Right atrium auricular region (tissue), 2 donors: ENCODE measurements at regions not wholly inside any gene's neighbourhood (a gene's known extent, or its start where the extent isn't known, plus 50 kb on each side); places are given as distances from the start of the nearest gene placed in this dataset.
"Not testable (repeated sequence)": the region's sequence is repeated elsewhere in the genome, so short reads cannot be mapped to it uniquely, and the experiment has no call there.

Experiments
- DNase-seq: peaks from one replicate; pipeline ENCODE4 v3.0.0-alpha.2; 2019; ENCODE audit warnings: low spot score
- H3K27ac ChIP-seq, 2 donors: fragments of 200-600 bp; sonication (generic); 1 replicate in 1 of 2; 2 replicates in 1 of 2; pipeline ENCODE4 v1.5.1; 2016 to 2019
- H3K27me3 ChIP-seq, 2 donors: fragments of 200-600 bp; sonication (generic); one replicate each; pipeline versions ENCODE4 v1.5.1 to v1.6.0; 2017 to 2019
- H3K36me3 ChIP-seq: fragments of 200-600 bp; sonication (generic); one replicate; pipeline ENCODE4 v1.5.1; 2016
- H3K4me1 ChIP-seq, 2 donors: fragments of 200-600 bp; sonication (generic); one replicate each; pipeline versions ENCODE4 v1.5.1 to v1.6.0; 2017 to 2019
- H3K4me3 ChIP-seq, 2 donors: fragments of 200-600 bp; sonication (generic); 1 replicate in 1 of 2; 2 replicates in 1 of 2; pipeline ENCODE4 v1.5.1; 2017 to 2019; ENCODE audit warnings: mild to moderate bottlenecking in 1 of 2, moderate library complexity in 1 of 2
- H3K9me3 ChIP-seq, 2 donors: fragments of 200-600 bp; sonication (generic); one replicate each; pipeline ENCODE4 v1.5.1; 2019
- TF ChIP-seq, protein P1 (sequence below), 2 donors: fragments of 200-600 bp; sonication (generic); IDR thresholded peaks; one replicate each; pipeline ENCODE4 v1.5.1; 2019; ENCODE audit warnings: antibody characterized with exemption in 2 of 2

DNA sequence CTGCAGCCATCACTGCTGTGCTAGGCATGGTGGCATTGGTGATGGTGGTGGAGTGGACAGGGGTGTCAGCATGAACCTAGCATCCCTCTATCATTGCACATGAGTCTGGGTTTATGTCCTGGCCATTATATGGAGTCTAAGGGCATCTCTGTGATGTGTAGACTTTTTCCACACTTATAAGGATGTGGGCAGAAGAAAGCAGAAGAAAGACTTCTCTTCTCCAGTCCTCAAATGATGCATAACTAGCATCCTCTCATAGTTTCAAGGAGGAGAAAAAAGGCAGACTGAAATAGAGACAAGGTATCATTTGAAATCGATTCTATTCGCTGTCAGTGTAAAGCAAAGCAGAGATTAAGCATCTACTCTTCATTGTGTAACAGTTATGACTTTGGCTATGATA, 140.0 kb upstream of the ATXN1 start:
- Histone ChIP-seq H3K9me3 (no peaks in the 10 kb centered on the region), H3K27me3 (no peaks in the 10 kb centered on the region), H3K4me1 (peaks cover 0 to 5% of the 10 kb centered on the region in 2 donors), H3K36me3 (no peaks in the 10 kb centered on the region), H3K4me3 (no peak overlapping the region), H3K27ac (no peak overlapping the region)
- TF ChIP-seq, protein P1, sequence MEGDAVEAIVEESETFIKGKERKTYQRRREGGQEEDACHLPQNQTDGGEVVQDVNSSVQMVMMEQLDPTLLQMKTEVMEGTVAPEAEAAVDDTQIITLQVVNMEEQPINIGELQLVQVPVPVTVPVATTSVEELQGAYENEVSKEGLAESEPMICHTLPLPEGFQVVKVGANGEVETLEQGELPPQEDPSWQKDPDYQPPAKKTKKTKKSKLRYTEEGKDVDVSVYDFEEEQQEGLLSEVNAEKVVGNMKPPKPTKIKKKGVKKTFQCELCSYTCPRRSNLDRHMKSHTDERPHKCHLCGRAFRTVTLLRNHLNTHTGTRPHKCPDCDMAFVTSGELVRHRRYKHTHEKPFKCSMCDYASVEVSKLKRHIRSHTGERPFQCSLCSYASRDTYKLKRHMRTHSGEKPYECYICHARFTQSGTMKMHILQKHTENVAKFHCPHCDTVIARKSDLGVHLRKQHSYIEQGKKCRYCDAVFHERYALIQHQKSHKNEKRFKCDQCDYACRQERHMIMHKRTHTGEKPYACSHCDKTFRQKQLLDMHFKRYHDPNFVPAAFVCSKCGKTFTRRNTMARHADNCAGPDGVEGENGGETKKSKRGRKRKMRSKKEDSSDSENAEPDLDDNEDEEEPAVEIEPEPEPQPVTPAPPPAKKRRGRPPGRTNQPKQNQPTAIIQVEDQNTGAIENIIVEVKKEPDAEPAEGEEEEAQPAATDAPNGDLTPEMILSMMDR (IDR thresholded peaks at IDR 0.05): no peak
- DNase-seq: no peak

DNA sequence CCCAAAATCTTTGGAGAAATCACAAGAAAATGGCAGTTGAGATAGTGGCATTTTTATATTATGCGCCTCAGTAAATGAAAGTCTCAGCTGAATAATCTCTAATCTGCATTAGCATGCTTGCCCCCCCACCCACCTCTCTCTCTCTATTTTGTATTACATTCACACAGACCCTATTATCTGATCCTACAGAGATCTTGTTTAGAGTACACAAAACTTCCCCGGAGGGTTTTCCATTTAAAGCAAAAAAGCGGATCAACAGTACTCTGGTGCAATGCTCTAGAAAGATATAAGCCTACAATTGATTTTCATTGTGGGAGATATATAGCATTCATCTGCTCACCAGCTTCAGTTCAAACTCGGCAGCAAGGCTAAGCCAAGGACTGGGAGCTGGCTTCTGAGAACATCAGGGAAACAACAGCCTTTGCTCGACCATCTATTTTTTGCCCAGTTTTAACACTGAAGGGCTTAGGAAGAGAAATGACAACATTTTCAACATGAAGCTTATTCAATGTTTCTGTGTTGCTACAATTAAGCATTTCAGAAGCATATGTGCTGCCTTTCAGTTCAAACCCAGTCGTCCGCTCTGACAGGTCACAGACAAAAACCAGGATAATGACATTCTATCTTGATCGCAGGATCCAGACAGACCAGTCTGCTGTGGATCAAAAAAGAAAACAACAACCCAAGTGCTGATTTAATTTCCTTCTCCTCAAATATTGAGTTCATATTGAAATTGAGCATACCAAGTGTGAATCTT, 137.6 kb upstream of the ATXN1 start:
- TF ChIP-seq, protein P1 (IDR thresholded peaks at IDR 0.05): no peak
- no peak overlapping the region for H3K4me3 ChIP-seq
- DNase-seq: no peak
- no peak overlapping the region for H3K27ac ChIP-seq
- H3K4me1 ChIP-seq: peaks cover 0 to 5% of the 10 kb centered on the region in 2 donors
- peaks cover 0 to 6% of the 10 kb centered on the region in 2 donors for H3K9me3 ChIP-seq
- H3K27me3 ChIP-seq: no peaks in the 10 kb centered on the region
- H3K36me3 ChIP-seq: no peaks in the 10 kb centered on the region

DNA sequence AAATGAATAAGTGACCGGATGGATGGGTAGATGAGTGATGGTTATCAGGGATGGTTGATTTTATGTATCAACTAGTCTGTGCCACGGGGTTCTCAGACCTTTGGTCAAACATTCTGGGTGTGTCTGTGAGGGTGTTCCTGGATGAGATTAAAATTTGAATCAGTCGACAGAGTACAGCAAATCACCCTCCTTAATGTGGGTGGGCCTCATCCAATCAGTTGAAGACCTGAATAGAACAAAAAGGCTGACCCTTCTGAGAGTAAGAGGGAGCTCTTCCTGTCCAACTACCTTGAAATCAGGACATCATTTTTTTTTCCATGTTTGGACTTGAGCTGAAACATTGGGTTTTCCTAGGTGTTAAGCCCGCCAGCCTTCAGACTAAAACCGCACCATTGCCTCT, 136.4 kb upstream of the ATXN1 start:
- Histone ChIP-seq H3K4me1 (peaks cover 0 to 5% of the 10 kb centered on the region in 2 donors), H3K27ac (no peak overlapping the region), H3K27me3 (no peaks in the 10 kb centered on the region), H3K4me3 (no peak overlapping the region), H3K36me3 (no peaks in the 10 kb centered on the region), H3K9me3 (peaks cover 3 to 12% of the 10 kb centered on the region in 2 donors)
- DNase-seq: no peak
- TF ChIP-seq, protein P1 (IDR thresholded peaks at IDR 0.05): no peak

DNA sequence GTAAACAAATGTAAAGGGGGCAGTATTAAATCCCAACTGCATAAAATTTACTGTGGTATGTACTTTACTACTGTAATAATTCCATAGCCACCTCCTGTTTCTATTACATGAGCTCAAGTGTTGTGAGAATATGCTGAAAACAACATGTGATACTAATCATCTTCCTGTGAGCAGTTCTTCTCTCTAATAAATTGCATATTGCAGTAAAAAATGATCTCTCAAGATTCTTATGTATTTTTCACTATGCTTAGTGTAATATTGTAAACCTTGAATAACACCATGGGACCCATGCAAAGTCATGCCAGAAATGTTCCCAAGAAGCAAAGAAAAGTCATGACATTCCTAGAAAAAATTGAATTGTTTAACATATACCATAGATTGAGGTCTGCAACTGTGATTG, 133.0 kb upstream of the ATXN1 start:
- Histone ChIP-seq H3K4me1 (no peaks in the 10 kb centered on the region), H3K36me3 (no peaks in the 10 kb centered on the region), H3K27me3 (no peaks in the 10 kb centered on the region), H3K4me3 (no peak overlapping the region), H3K9me3 (peaks cover 3 to 12% of the 10 kb centered on the region in 2 donors), H3K27ac (no peak overlapping the region)
- TF ChIP-seq, protein P1 (IDR thresholded peaks at IDR 0.05): no peak
- no peak for DNase-seq

DNA sequence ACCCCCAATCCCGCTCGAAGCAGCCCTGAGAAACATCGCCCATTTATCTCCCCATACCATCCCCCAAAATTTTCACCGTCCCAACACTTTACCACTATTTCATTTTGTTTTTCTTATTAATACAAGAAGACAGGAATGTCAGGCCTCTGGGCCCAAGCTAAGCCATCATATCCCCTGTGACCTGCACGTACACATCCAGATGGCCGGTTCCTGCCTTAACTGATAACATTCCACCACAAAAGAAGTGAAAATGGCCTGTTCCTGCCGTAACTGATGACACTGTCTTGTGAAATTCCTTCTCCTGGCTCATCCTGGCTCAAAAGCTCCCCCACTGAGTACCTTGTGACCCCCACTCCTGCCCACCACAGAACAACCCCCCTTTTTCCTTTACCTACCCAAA, 129.8 kb upstream of the ATXN1 start:
- peaks cover 3 to 12% of the 10 kb centered on the region in 2 donors for H3K9me3 ChIP-seq
- not testable (repeated sequence) for DNase-seq, H3K4me3 ChIP-seq, H3K36me3 ChIP-seq, H3K27me3 ChIP-seq, H3K4me1 ChIP-seq, H3K27ac ChIP-seq

DNA sequence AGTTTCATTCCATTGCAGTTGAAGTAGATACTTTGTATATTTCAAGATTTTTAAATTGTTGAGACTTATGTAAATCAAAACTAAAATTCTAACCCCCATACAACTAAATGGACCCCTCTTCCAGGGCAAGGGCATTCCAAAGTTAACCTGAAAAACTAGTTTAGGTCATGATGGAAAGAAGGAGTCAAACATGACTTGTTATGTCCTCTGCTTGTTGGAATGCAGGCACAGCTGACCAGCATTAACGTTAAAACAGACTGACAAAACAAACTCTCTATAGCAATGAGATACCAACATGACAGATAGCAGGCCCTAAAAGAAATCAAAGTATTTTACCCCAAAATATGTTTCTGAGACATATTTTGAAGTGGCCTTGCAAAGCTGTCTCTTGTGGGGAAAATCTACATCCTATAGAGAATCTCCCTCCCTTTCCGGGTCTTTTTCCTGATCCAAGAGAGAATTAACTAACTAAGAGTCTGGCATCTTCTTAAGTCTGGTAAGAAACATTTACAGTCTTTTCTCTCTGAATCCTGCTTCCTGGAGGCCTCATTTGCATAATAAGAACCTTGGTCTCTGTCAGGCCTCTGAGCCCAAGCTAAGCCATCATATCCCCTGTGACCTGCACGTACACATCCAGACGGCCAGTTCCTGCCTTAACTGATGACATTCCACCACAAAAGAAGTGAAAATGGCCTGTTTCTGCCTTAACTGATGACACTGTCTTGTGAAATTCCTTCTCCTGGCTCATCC, 124.3 kb upstream of the ATXN1 start:
- Histone ChIP-seq H3K4me3 (no peak overlapping the region), H3K9me3 (no peaks in the 10 kb centered on the region), H3K4me1 (no peaks in the 10 kb centered on the region), H3K27me3 (no peaks in the 10 kb centered on the region), H3K27ac (no peak overlapping the region), H3K36me3 (no peaks in the 10 kb centered on the region)
- DNase-seq: no peak
- TF ChIP-seq, protein P1 (IDR thresholded peaks at IDR 0.05): no peak
